ENCODE measurements at regions not wholly inside any gene's neighbourhood (a gene's known extent, or its start where the extent isn't known, plus 50 kb on each side); places are given as distances from the start of the nearest gene placed in this dataset.
"Not testable (repeated sequence)": the region's sequence is repeated elsewhere in the genome, so short reads cannot be mapped to it uniquely, and the experiment has no call there.

DNA sequence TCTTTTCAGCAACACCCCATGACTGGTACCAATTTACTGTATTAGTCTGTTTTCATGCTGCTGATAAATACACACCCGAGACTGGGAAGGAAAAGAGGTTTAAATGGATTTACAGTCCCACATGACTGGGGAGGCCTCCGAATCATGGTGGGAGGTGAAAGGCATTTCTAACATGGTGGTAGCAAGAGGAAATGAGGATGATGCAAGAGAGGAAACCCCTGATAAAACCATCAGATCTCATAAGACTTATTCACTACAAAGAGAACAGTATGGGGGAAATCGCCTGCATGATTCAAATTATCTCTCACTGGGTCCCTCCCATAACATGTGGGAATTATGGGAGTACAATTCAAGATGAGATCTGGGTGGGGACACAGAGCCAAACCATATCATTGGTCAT lies 393.6 kb downstream of the PTPRC start:
- H3K36me3 Mint-ChIP-seq = not testable (repeated sequence)

DNA sequence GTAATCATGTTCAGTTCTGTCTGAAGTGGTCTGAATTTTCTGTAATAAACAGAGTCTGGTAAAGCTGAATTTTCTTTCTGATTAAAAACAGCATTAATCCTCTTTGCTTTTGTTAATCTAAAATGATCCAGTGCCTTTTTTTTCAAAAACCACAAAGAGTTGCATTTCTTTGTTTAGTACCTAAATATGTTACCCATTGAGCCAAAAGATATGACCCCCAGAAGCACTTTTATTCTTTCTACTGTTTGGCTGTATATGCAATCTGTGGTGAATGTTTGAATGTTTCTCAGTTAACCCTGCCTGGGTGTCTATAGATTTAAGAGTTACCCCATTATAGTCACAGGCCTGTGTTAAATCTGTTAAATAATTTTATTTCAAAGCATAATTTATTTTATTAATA lies 394.8 kb downstream of the PTPRC start:
- no peaks in the 10 kb centered on the region for H3K27me3 ChIP-seq (ENCODE audit: insufficient read depth, low read length)
- no peaks in the 10 kb centered on the region for H3K36me3 ChIP-seq (ENCODE audit: insufficient read depth, low read length)
- Mint-ChIP-seq H3K27ac (no peak overlapping the region), H3K36me3 (no peaks in the 10 kb centered on the region), H3K9me3 (peaks cover 0 to 1% (median 0%) of the 10 kb centered on the region in 8 donors), H3K4me3 (no peak overlapping the region), H3K4me1 (peaks cover 7 to 27% (median 11%) of the 10 kb centered on the region in 4 donors), H3K27me3 (no peaks in the 10 kb centered on the region)
- ChIA-PET CTCF (ENCODE audit: partially characterized antibody) (no interaction called here), POLR2A (ENCODE audit: partially characterized antibody) (no interaction called here)
- no peak overlapping the region for H3K4me3 ChIP-seq (ENCODE audit: low read length in 2 of 2)
- intact Hi-C loops (cut with micrococcal nuclease) = no loop called here
- DNase-seq = no peak
- no peak overlapping the region for H3K27ac ChIP-seq (ENCODE audit: low read depth, low read length)
- peaks cover 10% of the 10 kb centered on the region for H3K4me1 ChIP-seq (ENCODE audit: insufficient read depth, low read length)
- no peaks in the 10 kb centered on the region for H3K9me3 ChIP-seq (ENCODE audit: control insufficient read depth in 1 of 2, low read length in 2 of 2)

More for the DNA sequence above, 393.6 kb downstream of the PTPRC start:
- intact Hi-C loops (cut with micrococcal nuclease); DNase-seq; H3K4me3 ChIP-seq (ENCODE audit: low read length in 2 of 2); H3K4me1 ChIP-seq (ENCODE audit: insufficient read depth, low read length); H3K27me3 ChIP-seq (ENCODE audit: insufficient read depth, low read length); POLR2A ChIA-PET (ENCODE audit: partially characterized antibody); H3K9me3 Mint-ChIP-seq; CTCF ChIA-PET (ENCODE audit: partially characterized antibody); H3K27ac ChIP-seq (ENCODE audit: low read depth, low read length); H3K4me3 Mint-ChIP-seq; H3K27ac Mint-ChIP-seq; H3K9me3 ChIP-seq (ENCODE audit: control insufficient read depth in 1 of 2, low read length in 2 of 2); H3K36me3 ChIP-seq (ENCODE audit: insufficient read depth, low read length); H3K27me3 Mint-ChIP-seq: not testable (repeated sequence)
- peaks cover 7 to 27% (median 11%) of the 10 kb centered on the region in 4 donors for H3K4me1 Mint-ChIP-seq

DNA sequence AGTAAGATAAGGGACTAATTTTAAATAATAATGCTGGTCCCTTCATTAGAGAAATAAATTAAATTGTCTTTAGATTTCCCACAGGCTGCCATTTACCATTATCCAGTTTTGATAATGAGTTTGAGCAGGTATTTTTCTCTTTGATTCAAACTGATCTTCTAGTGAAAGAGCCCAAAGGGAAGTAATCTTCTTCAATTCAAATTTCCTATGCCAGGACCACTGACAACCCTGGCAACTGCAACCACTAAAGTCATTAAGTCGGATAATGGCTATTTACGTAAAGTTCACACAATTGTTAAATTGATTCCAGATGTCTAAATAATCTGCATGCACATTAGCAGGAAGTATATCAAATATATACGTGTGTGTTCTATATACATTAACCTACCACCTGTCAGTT lies 399.3 kb downstream of the PTPRC start:
- H3K4me3 Mint-ChIP-seq = no peak overlapping the region
- no peaks in the 10 kb centered on the region for H3K36me3 Mint-ChIP-seq
- no peak overlapping the region for H3K27ac Mint-ChIP-seq
- peaks cover 19 to 30% (median 27%) of the 10 kb centered on the region in 4 donors for H3K4me1 Mint-ChIP-seq
- H3K9me3 ChIP-seq (ENCODE audit: control insufficient read depth in 1 of 2, low read length in 2 of 2) = no peaks in the 10 kb centered on the region
- H3K27me3 ChIP-seq (ENCODE audit: insufficient read depth, low read length) = no peaks in the 10 kb centered on the region
- H3K4me3 ChIP-seq (ENCODE audit: low read length in 2 of 2) = no peak overlapping the region
- H3K36me3 ChIP-seq (ENCODE audit: insufficient read depth, low read length) = no peaks in the 10 kb centered on the region
- no peak for DNase-seq
- peaks cover 37% of the 10 kb centered on the region for H3K4me1 ChIP-seq (ENCODE audit: insufficient read depth, low read length)
- POLR2A ChIA-PET (ENCODE audit: partially characterized antibody) = no interaction called here
- H3K27me3 Mint-ChIP-seq = no peaks in the 10 kb centered on the region
- CTCF ChIA-PET (ENCODE audit: partially characterized antibody) = no interaction called here
- no peaks in the 10 kb centered on the region for H3K9me3 Mint-ChIP-seq
- intact Hi-C loops (cut with micrococcal nuclease) = no loop called here
- H3K27ac ChIP-seq (ENCODE audit: low read depth, low read length) = no peak overlapping the region

DNA sequence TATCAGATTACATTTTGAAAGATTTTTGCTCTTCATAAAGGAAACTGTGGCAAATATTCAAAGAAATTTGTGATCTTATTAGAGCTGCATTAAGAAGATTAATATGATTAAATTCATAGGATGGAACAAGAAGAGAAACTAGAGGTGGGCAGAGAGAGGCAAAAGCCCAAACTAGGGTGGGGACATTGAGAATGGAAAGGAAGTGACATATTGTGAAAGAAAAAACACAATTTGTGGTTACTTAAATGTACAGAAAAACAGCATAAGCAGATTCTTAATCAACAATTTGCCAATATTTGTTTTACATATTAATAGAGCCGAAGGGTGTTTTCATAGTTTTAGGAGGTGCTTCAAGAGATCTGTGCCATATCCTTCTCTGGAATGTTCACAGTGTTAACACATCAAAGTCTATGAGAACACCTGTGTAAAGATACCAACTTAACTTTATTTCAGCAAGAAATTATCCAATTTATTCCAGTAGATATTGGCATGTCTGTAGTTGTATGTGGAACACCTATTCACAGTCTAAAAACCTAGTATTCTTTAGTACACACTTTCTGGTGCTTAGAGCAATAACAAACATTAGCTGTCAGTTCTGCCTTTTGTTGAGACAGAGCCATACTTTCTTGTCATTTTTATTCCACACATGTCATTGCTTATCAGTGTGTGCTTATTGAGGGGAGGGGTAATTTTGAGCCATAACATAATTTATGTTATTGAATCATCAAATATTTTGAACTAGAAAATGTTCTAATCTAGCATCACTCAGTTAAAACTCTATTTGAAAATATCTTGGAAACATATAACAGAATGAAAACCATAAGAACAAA lies 401.5 kb downstream of the PTPRC start:
- Histone ChIP-seq H3K36me3 (ENCODE audit: insufficient read depth, low read length) (no peaks in the 10 kb centered on the region), H3K4me1 (ENCODE audit: insufficient read depth, low read length) (peaks cover 28% of the 10 kb centered on the region), H3K4me3 (ENCODE audit: low read length in 2 of 2) (no peak overlapping the region), H3K9me3 (ENCODE audit: control insufficient read depth in 1 of 2, low read length in 2 of 2) (no peaks in the 10 kb centered on the region), H3K27me3 (ENCODE audit: insufficient read depth, low read length) (no peaks in the 10 kb centered on the region), H3K27ac (ENCODE audit: low read depth, low read length) (no peak overlapping the region)
- H3K27ac Mint-ChIP-seq = no peak overlapping the region
- H3K27me3 Mint-ChIP-seq = no peaks in the 10 kb centered on the region
- ChIA-PET POLR2A (ENCODE audit: partially characterized antibody) (no interaction called here), CTCF (ENCODE audit: partially characterized antibody) (no interaction called here)
- intact Hi-C loops (cut with micrococcal nuclease) = no loop called here
- no peaks in the 10 kb centered on the region for H3K36me3 Mint-ChIP-seq
- no peak for DNase-seq
- H3K9me3 Mint-ChIP-seq = no peaks in the 10 kb centered on the region
- peaks cover 19 to 23% (median 20%) of the 10 kb centered on the region in 4 donors for H3K4me1 Mint-ChIP-seq
- H3K4me3 Mint-ChIP-seq = peak overlapping the region in 6 of 8 donors; percentile 2 to 54 (median 30)

DNA sequence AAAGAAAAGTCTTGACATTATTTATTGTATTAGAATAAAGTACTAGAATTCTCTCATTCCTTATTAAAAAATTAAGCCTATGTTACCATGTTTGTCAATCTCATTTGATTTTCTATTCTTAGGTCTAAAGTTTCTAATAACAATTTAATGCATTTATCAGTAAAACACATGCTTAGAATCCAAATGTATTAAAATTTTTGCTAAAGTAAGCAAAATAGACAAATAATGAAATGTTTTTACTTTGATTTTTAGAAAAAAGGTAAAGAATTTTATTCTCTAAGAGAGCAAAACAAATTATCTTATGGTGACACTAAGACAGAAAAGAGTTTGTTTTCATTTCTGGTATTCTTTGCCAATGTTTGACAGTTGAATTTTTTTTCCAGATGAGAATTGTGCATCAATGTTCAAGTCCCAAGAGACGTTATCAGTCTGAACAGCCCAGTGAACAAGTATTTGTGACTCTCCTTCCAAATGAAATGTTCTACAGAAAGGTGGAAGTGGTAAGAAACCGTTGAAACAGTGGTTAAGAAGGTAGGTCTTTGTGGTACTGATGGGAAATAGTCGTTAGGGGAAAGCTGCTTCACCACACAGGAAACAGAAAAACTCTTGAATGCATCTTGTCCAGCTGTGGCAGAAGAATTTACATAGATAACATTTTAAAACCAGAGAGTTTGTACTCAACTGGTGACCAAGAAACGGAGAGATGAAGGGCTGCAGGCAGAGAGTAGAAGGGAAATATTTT lies 402.5 kb downstream of the PTPRC start:
- intact Hi-C loops (cut with micrococcal nuclease) = no loop called here
- H3K36me3 ChIP-seq (ENCODE audit: insufficient read depth, low read length) = no peaks in the 10 kb centered on the region
- ChIA-PET CTCF (ENCODE audit: partially characterized antibody) (no interaction called here), POLR2A (ENCODE audit: partially characterized antibody) (interaction anchor here (1.2 kb wide), 1 partner anchor 105 kb away, joined by 5 read pairs; no protein-coding TSS in a partner anchor)
- H3K27ac Mint-ChIP-seq = no peak overlapping the region
- no peak overlapping the region for H3K27ac ChIP-seq (ENCODE audit: low read depth, low read length)
- peak in 4 of 5 donors; percentile 15 to 39 (median 30) for DNase-seq
- H3K4me1 ChIP-seq (ENCODE audit: insufficient read depth, low read length) = peaks cover 28% of the 10 kb centered on the region
- no peaks in the 10 kb centered on the region for H3K9me3 Mint-ChIP-seq
- H3K4me3 ChIP-seq (ENCODE audit: low read length in 2 of 2) = no peak overlapping the region
- H3K27me3 ChIP-seq (ENCODE audit: insufficient read depth, low read length) = no peaks in the 10 kb centered on the region
- peak overlapping the region in 7 of 8 donors; percentile 5 to 78 (median 62) for H3K4me3 Mint-ChIP-seq
- H3K4me1 Mint-ChIP-seq = peaks cover 19 to 23% (median 19%) of the 10 kb centered on the region in 4 donors
- no peaks in the 10 kb centered on the region for H3K9me3 ChIP-seq (ENCODE audit: control insufficient read depth in 1 of 2, low read length in 2 of 2)
- no peaks in the 10 kb centered on the region for H3K36me3 Mint-ChIP-seq
- H3K27me3 Mint-ChIP-seq = no peaks in the 10 kb centered on the region

DNA sequence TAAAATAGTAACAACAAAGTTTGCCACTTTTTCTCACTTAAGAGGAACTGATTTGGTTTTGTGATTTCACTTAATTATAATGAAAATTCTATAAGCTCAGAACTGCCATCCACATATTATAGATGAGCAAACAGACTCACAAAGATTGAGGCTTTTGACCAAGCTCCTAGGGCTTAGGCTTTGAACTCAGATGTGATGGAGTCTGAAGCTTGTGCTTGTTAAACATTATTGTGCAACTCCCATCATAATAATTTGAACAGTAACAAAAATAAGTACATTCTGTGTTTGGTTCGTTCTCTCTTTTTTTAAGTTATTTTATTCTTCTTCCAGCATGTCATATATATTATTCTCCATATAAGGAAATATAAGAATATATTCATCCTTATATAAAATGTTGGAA lies 403.4 kb downstream of the PTPRC start:
- H3K9me3 ChIP-seq (ENCODE audit: control insufficient read depth in 1 of 2, low read length in 2 of 2) = no peaks in the 10 kb centered on the region
- H3K4me3 Mint-ChIP-seq = no peak overlapping the region
- H3K27me3 ChIP-seq (ENCODE audit: insufficient read depth, low read length) = no peaks in the 10 kb centered on the region
- H3K4me1 ChIP-seq (ENCODE audit: insufficient read depth, low read length) = peaks cover 28% of the 10 kb centered on the region
- no peaks in the 10 kb centered on the region for H3K36me3 ChIP-seq (ENCODE audit: insufficient read depth, low read length)
- peaks cover 19 to 23% (median 19%) of the 10 kb centered on the region in 4 donors for H3K4me1 Mint-ChIP-seq
- DNase-seq = no peak
- ChIA-PET POLR2A (ENCODE audit: partially characterized antibody) (interaction anchor here (1.2 kb wide), 1 partner anchor 105 kb away, joined by 5 read pairs; no protein-coding TSS in a partner anchor), CTCF (ENCODE audit: partially characterized antibody) (no interaction called here)
- intact Hi-C loops (cut with micrococcal nuclease) = no loop called here
- no peak overlapping the region for H3K27ac Mint-ChIP-seq
- H3K27ac ChIP-seq (ENCODE audit: low read depth, low read length) = no peak overlapping the region
- no peaks in the 10 kb centered on the region for H3K36me3 Mint-ChIP-seq
- H3K27me3 Mint-ChIP-seq = no peaks in the 10 kb centered on the region
- H3K4me3 ChIP-seq (ENCODE audit: low read length in 2 of 2) = no peak overlapping the region
- H3K9me3 Mint-ChIP-seq = peaks cover 0 to 7% (median 0%) of the 10 kb centered on the region in 8 donors

DNA sequence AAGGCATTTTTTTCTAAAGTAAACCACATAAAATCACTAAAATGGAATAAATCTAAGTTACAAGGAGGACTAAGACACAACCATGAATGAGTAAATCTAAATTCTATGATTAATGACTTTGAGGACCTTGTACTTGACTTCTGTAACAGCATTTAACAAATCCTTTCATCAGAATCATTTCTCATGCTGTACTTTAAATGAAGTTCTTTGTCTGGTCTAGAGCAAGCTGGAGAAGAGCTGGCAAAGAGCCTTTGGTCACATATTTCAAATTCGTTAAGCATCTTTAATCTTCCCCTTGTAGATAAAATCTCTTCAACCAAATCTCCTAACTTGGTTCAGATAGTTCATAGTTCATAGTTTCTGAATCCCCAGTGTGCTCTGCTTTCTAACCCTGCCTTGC lies 405.4 kb downstream of the PTPRC start:
- DNase-seq = no peak
- ChIA-PET POLR2A (ENCODE audit: partially characterized antibody) (no interaction called here), CTCF (ENCODE audit: partially characterized antibody) (no interaction called here)
- intact Hi-C loops (cut with micrococcal nuclease) = no loop called here
- Histone ChIP-seq H3K9me3 (ENCODE audit: control insufficient read depth in 1 of 2, low read length in 2 of 2) (no peaks in the 10 kb centered on the region), H3K27ac (ENCODE audit: low read depth, low read length) (no peak overlapping the region), H3K36me3 (ENCODE audit: insufficient read depth, low read length) (no peaks in the 10 kb centered on the region), H3K4me3 (ENCODE audit: low read length in 2 of 2) (no peak overlapping the region), H3K27me3 (ENCODE audit: insufficient read depth, low read length) (no peaks in the 10 kb centered on the region), H3K4me1 (ENCODE audit: insufficient read depth, low read length) (peaks cover 28% of the 10 kb centered on the region)
- Mint-ChIP-seq H3K36me3 (peaks cover 0 to 1% of the 10 kb centered on the region in 2 donors), H3K4me1 (peaks cover 19 to 23% (median 19%) of the 10 kb centered on the region in 4 donors), H3K27ac (no peak overlapping the region), H3K9me3 (peaks cover 4 to 22% (median 14%) of the 10 kb centered on the region in 8 donors), H3K4me3 (no peak overlapping the region), H3K27me3 (no peaks in the 10 kb centered on the region)
